GM19324 (cell line): ENCODE measurements at regions not wholly inside any gene's neighbourhood (a gene's known extent, or its start where the extent isn't known, plus 50 kb on each side); places are given as distances from the start of the nearest gene placed in this dataset.
"Not testable (repeated sequence)": the region's sequence is repeated elsewhere in the genome, so short reads cannot be mapped to it uniquely, and the experiment has no call there.

Experiments
- ATAC-seq: cut with Tn5 transposase; IDR thresholded peaks from one replicate; pipeline ENCODE4 v1.9.1; 2021; ENCODE audit warnings: mild to moderate bottlenecking, moderate library complexity; ENCODE audit not compliant: unreplicated experiment, low FRiP score

- ATAC-seq, result no peak
Observed at GRCh38 chr5:145585443-145586148, 249.5 kb downstream of the PRELID2 start.

GRCh38 chr5:145579301-145579700 lies 255.8 kb downstream of the PRELID2 start:
- no peak for ATAC-seq

GRCh38 chr5:145574889-145575573 lies 260.1 kb downstream of the PRELID2 start:
- no peak for ATAC-seq

GRCh38 chr5:145568581-145568980 lies 266.6 kb downstream of the PRELID2 start:
- ATAC-seq, result no peak

GRCh38 chr5:145562931-145563330 lies 272.2 kb downstream of the PRELID2 start:
- no peak for ATAC-seq

GRCh38 chr5:145558288-145558687 lies 276.9 kb downstream of the PRELID2 start:
- ATAC-seq, result no peak

GRCh38 chr5:145557345-145557744 lies 277.8 kb downstream of the PRELID2 start:
- ATAC-seq, result no peak

GRCh38 chr5:145554399-145554798 lies 280.7 kb downstream of the PRELID2 start:
- no peak for ATAC-seq

- ATAC-seq, result no peak
Observed at GRCh38 chr5:145553177-145553576, 282.0 kb downstream of the PRELID2 start.

- no peak for ATAC-seq
Observed at GRCh38 chr5:145551714-145552113, 283.4 kb downstream of the PRELID2 start.

GRCh38 chr5:145548097-145548496 lies 287.0 kb downstream of the PRELID2 start:
- ATAC-seq, result no peak

- no peak for ATAC-seq
Observed at GRCh38 chr5:145544401-145544800, 290.7 kb downstream of the PRELID2 start.

- ATAC-seq, result no peak
Observed at GRCh38 chr5:145543968-145544367, 291.2 kb downstream of the PRELID2 start.

- no peak for ATAC-seq
Observed at GRCh38 chr5:145540375-145540774, 294.8 kb downstream of the PRELID2 start.

- no peak for ATAC-seq
Observed at GRCh38 chr5:145539201-145539600, 295.9 kb downstream of the PRELID2 start.

GRCh38 chr5:145536133-145536532 lies 299.0 kb downstream of the PRELID2 start:
- no peak for ATAC-seq

GRCh38 chr5:145531038-145531734 lies 304.0 kb downstream of the PRELID2 start:
- ATAC-seq, result no peak

- no peak for ATAC-seq
Observed at GRCh38 chr5:145521523-145521922, 313.6 kb downstream of the PRELID2 start.

GRCh38 chr5:145521066-145521465 lies 314.1 kb downstream of the PRELID2 start:
- no peak for ATAC-seq

- ATAC-seq, result no peak
Observed at GRCh38 chr5:145520335-145520734, 314.8 kb downstream of the PRELID2 start.

- ATAC-seq, result not testable (repeated sequence)
Observed at GRCh38 chr5:145517588-145517987, 317.6 kb downstream of the PRELID2 start.
